Thyroid gland (tissue), 4 donors: ENCODE measurements at regions not wholly inside any gene's neighbourhood (a gene's known extent, or its start where the extent isn't known, plus 50 kb on each side); places are given as distances from the start of the nearest gene placed in this dataset.

ENCODE experiments used
- CTCF ChIP-seq, 6 experiments: fragments of 200-600 bp in 3 of 6; fragments of 450-650 bp in 3 of 6; sonication (generic) in 3 of 6; IDR thresholded peaks; one replicate each; pipeline ENCODE4 v1.5.1; 2016 to 2019; ENCODE audit warnings: antibody characterized with exemption in 6 of 6, mild to moderate bottlenecking in 2 of 6, inconsistent platforms in 1 of 6, moderate library complexity in 1 of 6
- POLR2A ChIP-seq, 2 donors: fragments of 450-650 bp; IDR thresholded peaks; one replicate each; pipeline ENCODE4 v1.6.1; 2017; ENCODE audit warnings: antibody characterized with exemption in 2 of 2, mild to moderate bottlenecking in 2 of 2, moderate library complexity in 1 of 2

- TF ChIP-seq CTCF (IDR thresholded peaks at IDR 0.05) (no peak), POLR2A (IDR thresholded peaks at IDR 0.05) (no peak)
These were observed 537.5 kb downstream of the ELAVL2 start for GRCh38 chr9:23288545-23288944.
